ENCODE measurements at regions not wholly inside any gene's neighbourhood (a gene's known extent, or its start where the extent isn't known, plus 50 kb on each side); places are given as distances from the start of the nearest gene placed in this dataset.

- Histone ChIP-seq H3K79me2 (ENCODE audit: control insufficient read depth, insufficient read depth, low read length) (no peaks in the 10 kb centered on the region), H3K9me3 (ENCODE audit: control insufficient read depth, low read depth, low read length) (no peaks in the 10 kb centered on the region), H3K4me3 (ENCODE audit: control insufficient read depth in 2 of 3, extremely low read depth in 1 of 3, insufficient read depth in 2 of 3, low read depth in 1 of 3, low read length in 3 of 3) (no peak overlapping the region), H3K4me2 (ENCODE audit: control insufficient read depth, extremely low read depth, insufficient read depth, low read depth, low read length) (no peak overlapping the region), H3K27ac (ENCODE audit: control insufficient read depth, insufficient read depth, low read length) (no peak overlapping the region), H3K4me1 (ENCODE audit: control insufficient read depth, extremely low read depth, insufficient read depth, low read length) (no peaks in the 10 kb centered on the region), H4K20me1 (ENCODE audit: control insufficient read depth, extremely low read depth, insufficient read depth, low read length) (no peaks in the 10 kb centered on the region), H3K36me3 (ENCODE audit: control insufficient read depth in 2 of 2, extremely low read depth in 1 of 2, insufficient read depth in 2 of 2, low read length in 2 of 2) (no peaks in the 10 kb centered on the region), H3K9ac (ENCODE audit: control insufficient read depth, extremely low read depth, insufficient read depth, low read length) (no peak overlapping the region), H2AFZ (ENCODE audit: control insufficient read depth, low read length) (no peak overlapping the region), H3K27me3 (ENCODE audit: control insufficient read depth, extremely low read depth, insufficient read depth, low read length) (peaks cover 11% of the 10 kb centered on the region), H3K9me1 (ENCODE audit: control insufficient read depth, extremely low read depth, insufficient read depth, low read length) (no peaks in the 10 kb centered on the region)
- TF ChIP-seq EZH2 (IDR thresholded peaks at IDR 0.05; ENCODE audit: low read length): no peak
- no peak for TF ChIP-seq CTCF (optimal IDR thresholded peaks at IDR 0.05 in 1 of 3, IDR thresholded peaks at IDR 0.05 in 1 of 3, conservative IDR thresholded peaks at IDR 0.05 in 1 of 3; ENCODE audit: extremely low read depth in 1 of 3, insufficient read depth in 2 of 3, low read length in 3 of 3)
- dilution Hi-C loops (cut with MboI; ENCODE audit: extremely low pct_ligation_motif_present, low sequenced_read_pairs): no loop called here
- DNase-seq (ENCODE audit: low read depth, low spot score) (no peak), FAIRE-seq (no peak)
Measured at GRCh38 chr15:89035150-89035549, 53.1 kb upstream of the ABHD2 start.

- Histone ChIP-seq H3K9ac (ENCODE audit: control insufficient read depth, extremely low read depth, insufficient read depth, low read length) (no peak overlapping the region), H3K79me2 (ENCODE audit: control insufficient read depth, insufficient read depth, low read length) (no peaks in the 10 kb centered on the region), H3K4me2 (ENCODE audit: control insufficient read depth, extremely low read depth, insufficient read depth, low read depth, low read length) (no peak overlapping the region), H3K27me3 (ENCODE audit: control insufficient read depth, extremely low read depth, insufficient read depth, low read length) (peaks cover 11% of the 10 kb centered on the region), H4K20me1 (ENCODE audit: control insufficient read depth, extremely low read depth, insufficient read depth, low read length) (no peaks in the 10 kb centered on the region), H3K36me3 (ENCODE audit: control insufficient read depth in 2 of 2, extremely low read depth in 1 of 2, insufficient read depth in 2 of 2, low read length in 2 of 2) (no peaks in the 10 kb centered on the region), H3K9me1 (ENCODE audit: control insufficient read depth, extremely low read depth, insufficient read depth, low read length) (no peaks in the 10 kb centered on the region), H2AFZ (ENCODE audit: control insufficient read depth, low read length) (no peak overlapping the region), H3K27ac (ENCODE audit: control insufficient read depth, insufficient read depth, low read length) (no peak overlapping the region), H3K4me1 (ENCODE audit: control insufficient read depth, extremely low read depth, insufficient read depth, low read length) (no peaks in the 10 kb centered on the region), H3K4me3 (ENCODE audit: control insufficient read depth in 2 of 3, extremely low read depth in 1 of 3, insufficient read depth in 2 of 3, low read depth in 1 of 3, low read length in 3 of 3) (no peak overlapping the region), H3K9me3 (ENCODE audit: control insufficient read depth, low read depth, low read length) (no peaks in the 10 kb centered on the region)
- dilution Hi-C loops (cut with MboI; ENCODE audit: extremely low pct_ligation_motif_present, low sequenced_read_pairs): no loop called here
- no peak for TF ChIP-seq CTCF (optimal IDR thresholded peaks at IDR 0.05 in 1 of 3, IDR thresholded peaks at IDR 0.05 in 1 of 3, conservative IDR thresholded peaks at IDR 0.05 in 1 of 3; ENCODE audit: extremely low read depth in 1 of 3, insufficient read depth in 2 of 3, low read length in 3 of 3)
- no peak for TF ChIP-seq EZH2 (IDR thresholded peaks at IDR 0.05; ENCODE audit: low read length)
- no peak for DNase-seq (ENCODE audit: low read depth, low spot score)
- no peak for FAIRE-seq
Measured at GRCh38 chr15:89035658-89036057, 52.6 kb upstream of the ABHD2 start.

Data from keratinocyte (primary cell).